GM12892 (cell line): ENCODE measurements at regions not wholly inside any gene's neighbourhood (a gene's known extent, or its start where the extent isn't known, plus 50 kb on each side); places are given as distances from the start of the nearest gene placed in this dataset.

Experiments
- POLR2A ChIP-seq: IDR thresholded peaks from 2 replicates; pipeline ENCODE4 v1.6.1; 2011; ENCODE audit warnings: low read depth, low read length, control low read depth
- TAF1 ChIP-seq: IDR thresholded peaks from 2 replicates; pipeline ENCODE4 v1.6.1; 2011; ENCODE audit warnings: low read depth, mild to moderate bottlenecking, control low read depth, low read length, borderline replicate concordance

DNA sequence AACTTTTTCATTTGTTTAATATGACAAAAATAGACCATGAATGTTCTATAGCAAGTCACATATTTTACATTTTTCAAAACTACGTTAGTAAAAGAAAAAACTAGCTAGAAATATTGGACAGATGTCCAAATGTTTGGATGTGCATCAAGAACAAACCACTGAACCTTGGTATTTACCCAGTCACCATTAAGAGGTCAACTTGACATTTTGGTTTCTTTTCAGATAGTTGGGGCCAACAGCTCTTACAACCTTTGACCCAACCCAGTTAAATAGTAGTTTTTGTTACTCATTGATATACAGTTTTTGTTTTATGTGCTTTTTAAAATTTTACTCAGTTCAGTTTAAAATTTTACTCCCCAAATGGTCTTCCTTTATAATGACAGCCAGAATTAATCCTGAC is 238.7 kb upstream of the TET2 start:
- TF ChIP-seq POLR2A (no peak), TAF1 (no peak)
